ENCODE measurements at regions not wholly inside any gene's neighbourhood (a gene's known extent, or its start where the extent isn't known, plus 50 kb on each side); places are given as distances from the start of the nearest gene placed in this dataset.
"Not testable (repeated sequence)": the region's sequence is repeated elsewhere in the genome, so short reads cannot be mapped to it uniquely, and the experiment has no call there.

DNA sequence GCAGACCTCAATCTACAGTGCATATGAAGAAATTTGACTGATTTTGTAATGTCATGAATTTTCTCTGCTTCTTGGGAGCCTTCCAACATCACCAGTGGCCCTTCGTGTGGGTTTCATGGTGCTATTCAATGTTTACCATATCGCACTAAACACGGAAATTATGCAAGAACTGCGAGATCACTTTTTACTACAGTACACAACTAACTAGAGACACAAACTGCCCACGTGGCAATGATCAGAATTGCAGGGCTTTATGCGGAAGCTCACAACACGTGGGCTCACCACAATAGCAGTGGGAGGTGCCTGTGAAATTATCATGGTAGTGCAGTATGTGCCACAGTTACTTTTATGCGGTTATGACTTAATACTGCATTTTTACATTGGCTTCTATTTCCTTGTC is 449.7 kb upstream of the KLF6 start:
- TF ChIP-seq JUND (IDR thresholded peaks at IDR 0.05; ENCODE audit: low read depth), result no peak
- no peak for DNase-seq (ENCODE audit: low read depth in 1 of 2, low spot score in 1 of 2)
- in situ Hi-C loops (cut with HindIII; ENCODE audit: low pct_unique_long_range_greater_than_20kb, low sequenced_read_pairs), result no loop called here

DNA sequence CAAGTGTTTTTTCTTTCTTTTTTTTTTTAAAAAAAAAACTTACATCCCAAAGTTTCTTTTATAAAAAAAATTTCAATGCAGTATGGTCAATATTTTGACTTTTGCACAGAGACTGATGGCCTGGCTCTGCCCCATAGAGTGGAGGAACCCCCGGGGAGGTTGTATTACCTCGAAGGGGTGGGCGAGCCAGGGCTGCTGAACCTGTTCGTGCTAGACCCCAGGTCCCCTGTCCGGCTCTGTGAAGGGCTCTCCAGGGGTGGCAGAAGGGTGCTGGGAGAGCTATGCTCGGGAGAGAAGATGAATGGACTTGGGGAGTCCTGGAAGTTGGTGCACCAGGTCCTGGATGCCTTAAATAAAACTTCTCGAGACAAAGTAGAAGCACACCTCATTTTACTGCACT is 446.4 kb upstream of the KLF6 start:
- in situ Hi-C loops (cut with HindIII; ENCODE audit: low pct_unique_long_range_greater_than_20kb, low sequenced_read_pairs), result no loop called here
- DNase-seq (ENCODE audit: low read depth in 1 of 2, low spot score in 1 of 2), result no peak
- no peak for TF ChIP-seq JUND (IDR thresholded peaks at IDR 0.05; ENCODE audit: low read depth)

DNA sequence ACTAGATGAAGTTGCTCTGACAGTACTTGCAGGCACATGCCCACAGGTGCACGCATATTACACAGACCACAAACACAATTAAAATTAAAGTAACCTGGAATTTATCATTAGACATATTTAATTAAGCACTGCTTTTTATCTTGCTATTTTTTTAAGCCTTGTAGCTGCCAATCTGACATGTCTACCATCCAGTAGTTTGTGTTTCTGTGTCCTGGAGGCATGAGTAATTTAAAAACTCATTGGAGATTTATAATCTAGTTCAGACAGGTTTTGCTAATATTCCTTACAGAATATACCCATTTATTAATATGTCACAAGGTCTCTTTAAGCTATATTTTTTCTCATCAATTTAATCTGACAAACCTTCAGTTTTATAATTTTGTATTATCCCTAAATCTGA is 445.0 kb upstream of the KLF6 start:
- peak in 1 of 2 experiments; percentile 45 for DNase-seq (ENCODE audit: low read depth in 1 of 2, low spot score in 1 of 2)
- in situ Hi-C loops (cut with HindIII; ENCODE audit: low pct_unique_long_range_greater_than_20kb, low sequenced_read_pairs), result no loop called here

DNA sequence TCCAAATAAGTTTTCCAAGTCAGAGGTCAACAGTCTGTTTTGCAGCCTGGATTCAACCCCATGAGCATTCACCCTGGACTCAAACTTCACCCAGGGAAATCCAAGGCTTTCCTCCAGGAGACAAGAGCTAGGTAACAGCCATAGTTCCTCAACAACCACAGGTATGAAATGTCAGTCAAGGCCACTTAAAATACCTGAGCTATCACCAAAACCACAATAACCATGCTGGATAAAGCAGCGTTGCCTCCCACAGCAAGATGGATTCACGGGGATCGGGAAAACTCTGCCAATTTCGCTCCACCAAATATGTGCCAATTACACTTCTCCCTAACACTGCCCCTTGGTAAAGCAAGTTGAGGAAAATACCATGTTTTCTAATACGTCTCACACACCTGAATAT is 444.1 kb upstream of the KLF6 start:
- in situ Hi-C loops (cut with HindIII; ENCODE audit: low pct_unique_long_range_greater_than_20kb, low sequenced_read_pairs), result no loop called here
- TF ChIP-seq JUND (IDR thresholded peaks at IDR 0.05; ENCODE audit: low read depth), result no peak
- peak in 1 of 2 experiments; percentile 41 for DNase-seq (ENCODE audit: low read depth in 1 of 2, low spot score in 1 of 2)

More for the DNA sequence above, 445.0 kb upstream of the KLF6 start:
- TF ChIP-seq JUND (IDR thresholded peaks at IDR 0.05; ENCODE audit: low read depth), result peak; percentile 58

DNA sequence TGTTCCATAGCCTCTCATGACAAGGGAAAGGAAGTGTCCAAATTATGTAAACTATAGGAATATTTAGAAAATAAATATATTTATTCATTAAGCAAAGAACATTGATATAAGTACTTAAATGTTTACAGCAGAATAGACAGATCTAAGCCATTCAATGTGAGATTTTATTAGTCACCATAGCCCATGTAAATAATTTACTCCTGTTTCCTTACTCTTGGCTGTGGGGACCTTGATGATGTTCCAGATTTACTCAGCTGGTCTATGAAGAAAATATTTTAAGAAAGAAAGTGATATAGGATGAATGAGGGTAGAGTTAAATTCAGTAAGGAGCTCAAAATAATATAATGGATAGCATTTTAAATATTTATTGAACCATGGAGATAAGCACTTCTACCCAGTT is 442.6 kb upstream of the KLF6 start:
- no peak for DNase-seq (ENCODE audit: low read depth in 1 of 2, low spot score in 1 of 2)
- in situ Hi-C loops (cut with HindIII; ENCODE audit: low pct_unique_long_range_greater_than_20kb, low sequenced_read_pairs), result no loop called here
- TF ChIP-seq JUND (IDR thresholded peaks at IDR 0.05; ENCODE audit: low read depth), result no peak

DNA sequence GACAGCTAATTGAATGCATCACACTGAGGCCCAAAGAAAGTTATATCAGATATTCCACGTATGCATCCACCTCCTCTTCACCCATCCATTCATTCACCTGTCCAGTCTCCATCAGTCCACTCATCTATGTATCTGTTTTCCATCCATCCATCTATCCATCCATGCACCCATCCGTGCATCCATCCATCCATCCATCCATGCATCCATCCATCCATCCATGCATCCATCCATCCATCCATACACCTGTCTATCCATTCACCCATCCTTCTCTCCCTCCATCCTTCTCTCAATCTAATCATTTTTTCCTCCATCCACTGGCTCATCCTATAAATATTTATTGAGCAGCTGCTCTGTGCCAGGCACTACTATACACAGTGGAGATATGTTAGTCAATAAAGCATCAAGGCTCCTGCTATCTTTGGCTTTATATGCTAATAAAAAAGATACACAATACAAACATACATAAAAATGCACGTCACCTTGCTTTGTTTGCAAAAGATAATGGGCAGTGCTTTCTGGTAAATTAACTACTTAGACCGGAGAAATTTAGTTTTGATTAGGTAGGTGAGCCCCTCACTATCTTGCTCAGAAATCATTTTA is 442.0 kb upstream of the KLF6 start:
- TF ChIP-seq JUND (IDR thresholded peaks at IDR 0.05; ENCODE audit: low read depth), result no peak
- in situ Hi-C loops (cut with HindIII; ENCODE audit: low pct_unique_long_range_greater_than_20kb, low sequenced_read_pairs), result no loop called here
- no peak for DNase-seq (ENCODE audit: low read depth in 1 of 2, low spot score in 1 of 2)

DNA sequence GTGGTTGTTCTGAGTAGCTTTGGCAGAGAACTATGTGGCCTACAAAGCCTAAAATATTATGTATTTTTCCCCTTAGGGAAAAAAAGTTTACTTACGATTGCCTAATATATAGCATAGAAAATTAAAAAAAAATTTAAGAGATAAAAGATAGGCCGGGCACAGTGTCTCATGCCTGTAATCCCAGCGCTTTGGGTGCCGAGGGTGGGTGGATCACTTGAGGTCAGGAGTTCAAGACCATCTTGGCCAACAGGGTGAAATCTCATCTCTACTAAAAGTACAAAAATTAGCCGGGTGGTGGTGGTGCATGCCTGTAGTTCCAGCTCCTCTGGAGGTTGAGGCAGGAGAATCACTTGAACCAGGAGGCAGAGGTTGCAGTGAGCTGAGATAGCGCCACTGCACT is 439.2 kb upstream of the KLF6 start:
- in situ Hi-C loops (cut with HindIII; ENCODE audit: low pct_unique_long_range_greater_than_20kb, low sequenced_read_pairs), result no loop called here
- no peak for TF ChIP-seq JUND (IDR thresholded peaks at IDR 0.05; ENCODE audit: low read depth)

DNA sequence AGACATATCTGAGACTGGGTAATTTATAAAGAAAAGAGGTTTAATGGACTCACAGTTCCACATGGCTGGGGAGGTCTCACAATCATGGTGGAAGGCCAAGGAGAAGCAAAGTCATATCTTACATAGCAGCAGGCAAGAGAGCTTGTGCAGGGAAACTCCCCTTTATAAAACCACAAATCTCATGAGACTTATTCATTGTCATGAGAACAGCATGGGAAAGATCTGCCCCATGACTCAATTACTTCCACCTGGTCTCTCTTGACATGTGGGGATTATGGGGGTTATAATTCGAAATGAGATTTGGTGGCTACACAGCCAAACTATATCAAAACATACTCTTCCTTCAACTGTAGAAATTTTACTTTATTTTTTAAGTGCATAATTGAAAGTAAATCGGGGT is 436.3 kb upstream of the KLF6 start:
- in situ Hi-C loops (cut with HindIII; ENCODE audit: low pct_unique_long_range_greater_than_20kb, low sequenced_read_pairs); DNase-seq (ENCODE audit: low read depth in 1 of 2, low spot score in 1 of 2): not testable (repeated sequence)

More for the DNA sequence above, 439.2 kb upstream of the KLF6 start:
- DNase-seq (ENCODE audit: low read depth in 1 of 2, low spot score in 1 of 2), result no peak

DNA sequence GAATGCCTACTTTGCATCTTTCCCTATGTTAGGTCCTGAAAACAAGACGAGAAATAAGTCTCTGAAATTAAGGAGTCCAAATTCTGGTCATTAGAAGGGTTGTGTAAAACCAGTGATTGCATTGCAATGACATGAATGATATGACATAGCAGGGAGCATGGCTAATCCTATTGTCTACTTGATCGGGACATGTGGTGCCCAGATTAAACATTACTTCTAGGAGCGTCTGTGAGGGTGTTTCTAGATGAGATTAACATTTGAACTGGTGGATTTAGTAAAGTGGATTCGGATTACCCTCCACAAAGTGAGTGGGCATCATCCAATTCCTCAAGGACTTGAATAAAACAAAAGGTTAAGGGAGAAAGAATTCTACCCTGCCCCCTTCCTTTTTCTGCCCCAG is 434.9 kb upstream of the KLF6 start:
- TF ChIP-seq JUND (IDR thresholded peaks at IDR 0.05; ENCODE audit: low read depth), result no peak
- in situ Hi-C loops (cut with HindIII; ENCODE audit: low pct_unique_long_range_greater_than_20kb, low sequenced_read_pairs), result no loop called here
- DNase-seq (ENCODE audit: low read depth in 1 of 2, low spot score in 1 of 2), result no peak

DNA sequence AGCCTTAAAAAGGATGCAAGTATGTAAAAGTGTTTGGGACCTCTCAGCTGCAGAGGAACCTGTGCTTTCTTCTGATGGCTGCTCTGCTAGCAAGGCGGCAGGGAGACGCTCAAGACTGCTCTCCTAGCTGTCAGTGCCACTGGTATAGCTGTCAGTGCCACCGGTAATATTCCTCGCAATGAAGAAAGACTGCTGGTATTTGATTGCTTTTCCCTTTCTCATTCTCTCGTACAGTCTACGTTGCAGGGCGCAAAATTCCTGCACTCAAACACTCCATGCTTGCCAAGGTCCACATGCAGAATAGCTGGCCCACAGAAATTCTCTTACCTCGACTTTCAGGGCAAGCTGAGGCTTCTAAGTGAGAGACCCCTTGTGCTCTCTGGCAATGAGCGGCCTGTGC is 432.6 kb upstream of the KLF6 start:
- in situ Hi-C loops (cut with HindIII; ENCODE audit: low pct_unique_long_range_greater_than_20kb, low sequenced_read_pairs), result no loop called here
- TF ChIP-seq JUND (IDR thresholded peaks at IDR 0.05; ENCODE audit: low read depth), result no peak

DNA sequence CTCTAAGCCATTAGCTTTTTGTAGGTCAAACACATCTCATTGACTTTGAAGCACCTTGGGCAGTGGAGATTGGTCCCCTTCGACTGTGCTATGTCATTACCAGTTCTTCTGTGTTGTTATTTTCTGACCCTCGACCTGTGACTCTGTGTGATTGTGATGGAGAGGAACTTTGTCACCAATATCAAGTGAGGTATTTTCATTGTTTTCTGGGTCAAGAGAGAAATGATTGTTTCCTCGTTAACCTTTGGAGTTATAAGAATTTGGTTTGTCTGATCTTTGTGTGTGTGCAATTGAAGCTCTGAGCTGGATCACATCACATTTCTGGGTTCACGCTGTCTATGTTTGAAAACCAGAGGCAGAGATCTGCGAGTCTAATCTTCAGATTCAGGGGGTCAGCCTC is 432.2 kb upstream of the KLF6 start:
- in situ Hi-C loops (cut with HindIII; ENCODE audit: low pct_unique_long_range_greater_than_20kb, low sequenced_read_pairs), result no loop called here
- no peak for DNase-seq (ENCODE audit: low read depth in 1 of 2, low spot score in 1 of 2)
- TF ChIP-seq JUND (IDR thresholded peaks at IDR 0.05; ENCODE audit: low read depth), result no peak

More for the DNA sequence above, 432.6 kb upstream of the KLF6 start:
- DNase-seq (ENCODE audit: low read depth in 1 of 2, low spot score in 1 of 2), result no peak

DNA sequence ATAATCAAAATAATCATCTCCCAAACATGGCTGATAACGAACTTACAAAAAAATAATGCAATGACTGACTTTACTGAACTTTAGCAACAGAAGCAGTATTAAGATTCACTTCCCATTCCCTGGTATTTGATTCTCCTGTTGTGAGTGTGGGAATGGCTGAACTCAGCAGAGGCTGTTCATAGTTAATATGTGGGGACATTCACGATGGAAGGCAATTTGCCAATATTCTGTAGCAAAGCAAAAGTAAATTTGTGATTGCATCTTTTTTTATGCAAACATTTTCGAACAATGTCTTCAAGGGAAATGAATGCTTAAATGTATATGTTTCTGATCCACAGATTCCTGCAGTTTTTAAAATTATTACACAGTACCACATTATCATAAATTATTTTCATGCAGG is 431.7 kb upstream of the KLF6 start:
- no peak for DNase-seq (ENCODE audit: low read depth in 1 of 2, low spot score in 1 of 2)
- no peak for TF ChIP-seq JUND (IDR thresholded peaks at IDR 0.05; ENCODE audit: low read depth)
- in situ Hi-C loops (cut with HindIII; ENCODE audit: low pct_unique_long_range_greater_than_20kb, low sequenced_read_pairs), result no loop called here

DNA sequence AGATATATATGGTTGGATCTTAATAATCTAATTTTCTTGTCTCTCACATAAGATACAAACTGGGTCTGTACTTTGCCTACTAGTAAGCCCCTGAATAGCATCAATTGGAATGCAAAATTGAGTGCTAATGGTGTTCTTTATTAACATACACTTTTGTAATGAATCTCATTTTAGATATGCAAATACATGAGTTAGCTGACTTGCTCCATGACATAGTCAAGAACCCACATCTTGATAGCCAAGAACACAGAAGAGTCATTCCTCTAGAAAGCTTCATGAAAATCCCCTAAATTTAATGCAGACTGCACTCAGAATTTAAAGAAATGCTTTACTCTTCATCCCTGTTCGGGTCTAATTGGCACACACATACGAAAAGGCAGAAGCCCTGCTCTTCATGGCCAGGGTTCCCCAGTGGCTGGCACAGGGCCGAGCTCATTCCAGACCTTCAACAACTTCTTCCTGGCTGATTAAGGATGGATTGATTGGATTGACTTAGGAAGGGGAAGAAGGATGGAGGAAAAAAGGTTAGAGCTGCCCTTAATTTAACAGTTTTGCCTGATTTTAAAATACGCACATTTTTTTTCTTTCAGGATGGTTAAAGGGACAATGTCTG is 431.1 kb upstream of the KLF6 start:
- in situ Hi-C loops (cut with HindIII; ENCODE audit: low pct_unique_long_range_greater_than_20kb, low sequenced_read_pairs), result no loop called here
- TF ChIP-seq JUND (IDR thresholded peaks at IDR 0.05; ENCODE audit: low read depth), result no peak
- no peak for DNase-seq (ENCODE audit: low read depth in 1 of 2, low spot score in 1 of 2)

DNA sequence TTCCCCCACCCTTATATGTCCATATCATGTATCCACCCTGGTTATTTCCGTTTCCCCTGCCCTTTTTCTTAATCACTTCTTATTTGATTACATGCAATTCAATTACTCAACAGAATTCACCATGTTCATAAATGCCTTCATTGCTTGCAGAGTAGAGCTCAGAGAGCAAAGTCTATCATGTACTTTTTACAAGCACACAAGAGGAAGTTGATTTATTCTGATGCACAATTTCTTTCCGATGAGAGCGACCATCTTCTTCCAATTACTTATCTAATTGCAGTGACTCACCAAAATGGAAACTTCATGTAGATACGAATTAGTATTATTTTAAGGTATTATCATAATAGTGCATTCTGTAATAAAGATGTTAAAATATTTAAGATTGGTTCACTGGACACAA is 430.5 kb upstream of the KLF6 start:
- TF ChIP-seq JUND (IDR thresholded peaks at IDR 0.05; ENCODE audit: low read depth), result no peak
- in situ Hi-C loops (cut with HindIII; ENCODE audit: low pct_unique_long_range_greater_than_20kb, low sequenced_read_pairs), result no loop called here
- no peak for DNase-seq (ENCODE audit: low read depth in 1 of 2, low spot score in 1 of 2)

Data from T47D (cell line).